ENCODE measurements at regions not wholly inside any gene's neighbourhood (a gene's known extent, or its start where the extent isn't known, plus 50 kb on each side); places are given as distances from the start of the nearest gene placed in this dataset.

DNA sequence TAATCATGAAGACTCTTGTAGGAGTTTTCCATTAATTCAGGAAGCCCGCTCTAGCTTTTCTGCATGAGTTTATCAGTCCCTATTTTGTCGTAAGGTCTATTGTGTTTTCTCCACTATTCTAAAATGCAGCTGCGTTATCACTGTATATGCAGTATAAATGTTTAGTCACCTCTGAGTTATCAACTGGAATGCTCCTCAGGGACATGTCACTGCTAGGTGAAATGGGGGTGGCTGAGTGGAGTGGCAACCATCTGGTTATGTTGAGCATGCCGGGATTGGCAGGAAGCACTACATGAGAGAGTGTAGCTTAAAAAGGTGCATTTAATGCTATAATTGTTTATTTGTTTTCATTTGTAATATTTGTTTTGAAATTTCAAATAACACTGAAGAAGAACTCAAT is 285.2 kb upstream of the ELAC2 start:
- DNase-seq (ENCODE audit: low read depth in 3 of 3), result no peak

DNA sequence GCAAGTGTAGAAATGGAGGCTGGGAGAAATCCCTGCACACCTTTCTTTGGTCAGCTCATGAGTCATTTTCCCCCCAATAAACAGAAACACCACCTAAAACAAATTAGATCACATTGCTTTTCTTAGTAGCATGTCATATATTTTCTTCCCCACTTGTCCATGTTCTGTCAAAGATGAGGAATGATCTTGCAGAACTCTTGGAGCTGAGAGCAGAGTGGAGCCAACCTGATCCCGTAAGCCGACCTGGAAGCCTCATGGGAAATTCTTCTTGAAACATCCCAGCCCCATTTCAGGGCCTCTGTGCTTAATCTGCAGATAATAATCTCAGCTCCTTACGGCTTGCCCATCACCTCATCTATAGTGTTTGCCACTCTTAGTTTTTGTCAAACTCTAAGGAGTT is 284.6 kb upstream of the ELAC2 start:
- DNase-seq (ENCODE audit: low read depth in 3 of 3), result no peak

- DNase-seq (ENCODE audit: low read depth in 3 of 3), result no peak
Measured at GRCh38 chr17:13297183-13297582, 279.4 kb upstream of the ELAC2 start.

DNA sequence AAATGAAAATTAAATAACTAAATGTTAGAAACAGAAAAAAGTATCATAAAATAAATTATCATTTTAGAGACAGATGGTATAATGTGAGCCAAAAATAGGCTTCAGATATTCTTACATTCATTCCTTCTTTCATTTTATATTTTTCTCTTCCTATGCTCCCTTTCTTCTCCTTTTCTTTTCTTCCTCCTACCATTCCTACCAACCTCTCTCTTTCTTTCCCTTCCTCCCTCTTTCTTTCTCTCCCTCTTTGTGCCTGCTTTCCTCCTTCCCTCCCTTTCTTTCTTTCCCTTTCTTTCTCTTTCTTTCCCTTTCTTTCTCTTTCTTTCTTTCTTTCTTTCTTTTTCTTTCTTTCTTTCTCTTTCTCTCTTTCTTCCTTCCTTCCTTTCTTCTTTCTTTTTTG is 275.6 kb upstream of the ELAC2 start:
- no peak for DNase-seq (ENCODE audit: low read depth in 3 of 3)

- no peak for DNase-seq (ENCODE audit: low read depth in 3 of 3)
Measured at GRCh38 chr17:13292291-13292690, 274.5 kb upstream of the ELAC2 start.

- no peak for DNase-seq (ENCODE audit: low read depth in 3 of 3)
Measured at GRCh38 chr17:13288248-13288647, 270.4 kb upstream of the ELAC2 start.

DNA sequence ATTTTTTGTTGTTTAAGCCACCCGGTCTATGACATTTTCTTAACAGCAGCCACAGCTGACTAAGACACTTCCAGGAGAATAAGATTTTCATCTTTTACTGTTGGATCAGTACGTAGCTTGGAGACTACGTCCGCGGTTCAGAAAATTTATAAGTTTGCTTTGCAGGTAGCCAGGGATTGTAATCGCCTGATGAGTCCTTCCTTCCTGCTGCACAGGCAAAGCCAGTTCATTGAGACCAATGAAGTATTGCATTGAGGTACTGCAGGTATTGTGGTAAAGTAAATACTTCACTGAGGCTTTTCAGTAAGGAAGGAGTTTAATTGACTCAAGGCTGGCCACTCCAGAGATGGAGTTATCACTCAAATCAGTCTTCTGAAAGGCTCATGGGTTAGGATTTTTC is 269.4 kb upstream of the ELAC2 start:
- DNase-seq (ENCODE audit: low read depth in 3 of 3), result no peak

DNA sequence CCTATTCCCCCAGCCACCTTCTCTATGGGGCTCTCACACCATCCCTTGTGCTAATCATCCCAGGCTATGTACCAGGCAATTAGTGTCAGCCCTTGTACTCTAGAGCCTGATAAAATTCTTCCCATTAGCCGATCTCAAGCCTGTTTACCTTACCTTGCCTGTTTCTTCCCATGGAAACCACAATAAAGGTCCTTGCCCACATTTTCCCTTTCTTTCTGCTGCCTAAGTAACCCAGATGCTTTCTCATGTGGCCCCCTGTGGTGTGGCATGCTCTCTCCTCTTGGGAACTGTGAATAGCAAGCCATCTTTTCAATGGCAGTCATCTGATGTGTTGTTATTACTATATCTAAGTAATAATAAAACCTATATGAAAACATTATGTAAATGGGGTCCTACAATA is 265.8 kb upstream of the ELAC2 start:
- DNase-seq (ENCODE audit: low read depth in 3 of 3), result no peak

- DNase-seq (ENCODE audit: low read depth in 3 of 3), result no peak
Measured at GRCh38 chr17:13281626-13282025, 263.8 kb upstream of the ELAC2 start.

DNA sequence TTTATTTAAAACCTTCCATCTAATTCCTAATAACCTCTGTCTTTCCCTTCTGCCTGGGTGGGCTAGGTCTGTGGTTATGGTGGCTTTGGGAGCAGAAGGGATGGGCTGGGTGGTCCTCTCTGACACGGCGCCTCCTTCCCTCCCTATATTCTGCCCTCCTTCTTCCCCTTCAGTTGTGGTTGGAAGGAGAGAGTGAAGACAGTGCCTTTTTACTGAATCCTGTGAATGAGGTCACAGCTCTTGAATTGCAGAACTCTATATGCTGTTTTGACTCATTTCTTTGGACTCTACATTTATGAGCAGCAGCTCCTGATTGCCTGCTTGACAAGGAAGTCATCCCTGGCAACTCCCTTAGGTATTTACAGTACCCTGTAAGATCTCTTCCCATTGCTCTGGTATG is 256.0 kb upstream of the ELAC2 start:
- DNase-seq (ENCODE audit: low read depth in 3 of 3), result no peak

DNA sequence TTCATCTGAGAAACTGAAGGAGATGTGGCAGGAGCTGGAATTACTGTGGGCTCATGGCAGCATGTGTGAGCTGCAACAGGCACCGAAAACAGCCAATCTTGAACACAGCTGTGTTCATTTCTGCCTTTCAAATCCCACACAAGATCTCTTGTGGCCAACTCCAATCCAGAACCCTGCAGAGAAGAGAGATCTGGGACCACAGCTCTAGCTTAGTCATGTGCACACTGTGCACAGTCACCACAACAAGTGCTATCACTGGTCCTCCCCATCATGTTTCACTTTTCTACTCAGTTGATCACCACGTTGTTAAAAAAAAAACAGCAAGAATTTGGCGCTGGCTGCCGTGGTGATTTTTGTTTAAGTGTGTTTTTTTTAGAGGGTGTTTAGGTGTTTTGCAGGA is 254.5 kb upstream of the ELAC2 start:
- no peak for DNase-seq (ENCODE audit: low read depth in 3 of 3)

GRCh38 chr17:13268791-13269595 is 251.2 kb upstream of the ELAC2 start:
- no peak for DNase-seq (ENCODE audit: low read depth in 3 of 3)

DNA sequence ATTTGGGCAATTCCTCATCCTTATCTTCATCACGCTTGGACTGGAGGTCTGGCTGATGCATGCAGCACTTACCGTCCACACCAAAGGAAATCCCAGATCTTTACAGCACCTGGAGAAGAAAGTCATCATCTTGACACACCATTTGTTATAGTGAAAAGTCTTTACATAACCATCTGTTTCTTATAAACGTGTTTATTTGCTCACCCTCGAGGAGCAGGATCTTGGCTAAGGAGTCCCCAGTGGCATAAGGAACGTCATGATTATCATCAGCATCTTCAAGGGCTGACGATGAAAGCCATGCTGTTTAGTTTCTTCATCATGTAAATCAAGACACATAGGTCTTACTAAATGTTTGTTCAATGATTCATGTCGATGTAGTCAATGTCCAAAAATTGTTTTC is 248.8 kb upstream of the ELAC2 start:
- no peak for DNase-seq (ENCODE audit: low read depth in 3 of 3)

GRCh38 chr17:13265311-13265710 is 247.5 kb upstream of the ELAC2 start:
- DNase-seq (ENCODE audit: low read depth in 3 of 3), result no peak

DNA sequence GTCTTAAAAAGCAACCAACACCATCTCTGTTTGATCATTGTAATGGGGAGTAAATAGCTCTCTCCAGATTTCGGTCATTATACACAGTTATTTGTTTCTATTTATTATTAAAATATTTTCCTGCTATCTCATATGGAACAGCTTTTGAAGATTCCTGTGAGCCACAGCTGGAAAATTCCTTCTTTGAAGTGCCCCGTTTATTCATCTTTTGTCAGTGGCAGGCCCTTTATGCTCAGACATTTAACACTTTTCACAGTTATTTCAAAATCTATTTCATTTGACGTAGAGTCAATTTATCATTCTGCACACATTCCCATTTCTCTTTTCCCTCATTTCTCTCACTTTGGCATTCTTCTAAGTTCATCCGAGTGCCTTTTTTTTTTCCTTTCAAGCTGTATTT is 245.9 kb upstream of the ELAC2 start:
- DNase-seq (ENCODE audit: low read depth in 3 of 3), result no peak

DNA sequence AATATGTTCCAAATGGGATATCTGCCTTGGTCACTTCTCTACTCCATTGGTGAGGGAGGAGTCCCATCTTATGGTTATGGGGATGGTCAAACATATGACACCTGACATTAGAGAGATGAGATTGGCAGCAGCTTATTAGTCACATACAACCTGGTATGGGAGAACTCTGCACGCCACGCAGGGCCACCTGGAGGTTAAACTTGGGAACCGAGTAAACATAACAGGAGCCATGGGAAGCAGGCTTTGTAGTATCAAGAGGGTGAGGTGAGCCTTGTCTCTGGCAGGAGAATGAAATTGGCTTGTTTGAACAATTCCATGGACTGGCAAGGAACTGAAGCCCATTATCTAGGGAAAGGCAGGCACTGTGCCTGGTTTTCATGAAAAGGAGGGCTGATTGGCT is 238.7 kb upstream of the ELAC2 start:
- DNase-seq (ENCODE audit: low read depth in 3 of 3), result no peak

DNA sequence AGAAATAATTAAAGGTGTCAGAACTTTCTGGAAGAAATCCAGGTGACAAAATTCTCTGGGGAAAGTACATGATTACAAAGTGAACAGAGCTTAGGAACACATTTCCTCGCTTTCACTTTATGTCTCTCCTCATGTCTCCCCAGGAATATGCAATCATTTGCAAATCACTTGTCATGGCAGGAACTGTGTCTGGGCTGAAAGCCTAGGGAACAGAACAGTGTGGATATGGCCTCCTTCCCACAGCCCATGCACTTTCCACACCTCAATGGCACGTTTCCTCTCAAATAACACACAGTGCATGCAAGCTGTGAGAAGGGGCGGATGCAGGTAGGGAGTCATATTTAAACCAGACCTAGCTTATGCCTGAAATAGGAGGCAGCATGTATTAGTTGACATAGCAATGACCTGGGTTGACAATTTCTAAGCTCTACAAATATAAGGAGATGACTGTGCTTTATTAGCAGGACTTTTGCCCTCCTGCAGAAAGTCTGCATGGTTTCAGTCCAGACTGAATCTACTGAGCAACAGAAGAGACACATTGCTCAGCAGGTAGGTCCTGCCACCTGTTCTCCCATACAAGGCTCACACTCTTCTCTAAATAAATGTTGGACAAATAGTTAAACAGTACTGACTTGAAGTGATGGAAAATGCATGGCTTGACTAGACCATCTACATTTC is 236.0 kb upstream of the ELAC2 start:
- no peak for DNase-seq (ENCODE audit: low read depth in 3 of 3)

GRCh38 chr17:13244513-13244912 is 226.7 kb upstream of the ELAC2 start:
- DNase-seq (ENCODE audit: low read depth in 3 of 3), result no peak

GRCh38 chr17:13243585-13243984 is 225.8 kb upstream of the ELAC2 start:
- no peak for DNase-seq (ENCODE audit: low read depth in 3 of 3)

DNA sequence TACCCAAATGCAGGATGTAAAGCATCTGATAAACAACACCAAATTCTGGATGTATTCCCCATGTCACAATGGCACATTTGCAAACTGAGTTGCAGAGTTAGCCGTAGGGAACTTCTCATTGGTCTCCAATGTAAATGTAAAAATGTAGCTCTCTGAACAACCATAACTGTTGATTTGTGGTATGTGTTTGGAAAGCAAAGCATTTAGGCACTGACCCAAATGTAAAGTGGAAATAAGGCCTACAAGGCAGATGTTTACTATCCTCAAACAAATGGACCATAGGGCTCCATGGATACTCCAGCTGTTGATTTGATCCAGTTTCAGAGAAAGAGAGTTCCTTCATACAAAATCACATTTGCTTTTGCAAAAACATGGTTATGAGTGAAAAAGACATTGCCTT is 223.0 kb upstream of the ELAC2 start:
- no peak for DNase-seq (ENCODE audit: low read depth in 3 of 3)

DNA sequence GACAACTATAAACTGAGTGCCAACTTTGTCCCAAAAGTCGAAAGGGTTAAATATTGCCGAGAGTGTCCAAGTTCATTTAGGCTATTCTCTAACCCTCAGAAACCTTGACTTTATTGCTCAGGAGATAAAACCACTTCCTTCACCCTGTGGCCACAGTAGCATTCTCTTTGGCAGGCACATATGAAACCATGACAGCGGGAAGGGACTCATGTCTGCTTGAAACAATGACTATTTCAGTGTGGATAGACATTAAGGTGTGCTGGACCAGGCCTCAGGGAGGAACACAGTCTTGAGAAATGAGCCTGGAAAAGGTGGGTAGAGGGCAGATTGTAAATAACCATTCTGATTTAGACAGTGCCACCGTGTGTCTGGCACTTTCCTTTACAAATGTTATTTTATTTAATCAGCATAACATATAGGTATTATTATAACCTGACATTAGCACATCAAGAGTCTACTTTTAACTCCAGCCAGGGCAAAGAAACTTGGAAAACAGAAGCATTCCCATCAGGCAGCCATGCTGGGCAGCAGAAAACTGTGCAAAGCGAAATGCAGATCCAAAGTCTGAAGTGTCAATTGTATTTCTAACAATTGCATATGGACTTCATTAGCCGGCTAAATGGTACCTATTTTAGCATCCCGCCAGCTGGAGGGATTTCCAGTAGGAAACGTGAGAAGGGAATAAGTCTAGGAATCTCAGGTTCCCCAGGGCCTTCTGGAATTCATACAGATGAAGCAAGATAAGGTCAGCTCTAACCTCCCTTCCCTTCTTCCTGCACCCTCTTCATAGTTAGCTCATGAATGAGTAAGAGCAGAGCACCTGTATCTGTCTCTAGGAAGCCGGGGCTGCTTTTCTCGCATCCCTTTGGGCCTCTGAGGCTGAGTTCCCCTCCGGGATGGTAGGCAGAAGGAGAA is 212.8 kb upstream of the ELAC2 start:
- no peak for DNase-seq (ENCODE audit: low read depth in 3 of 3)

GRCh38 chr17:13228225-13228624 is 210.4 kb upstream of the ELAC2 start:
- no peak for DNase-seq (ENCODE audit: low read depth in 3 of 3)

DNA sequence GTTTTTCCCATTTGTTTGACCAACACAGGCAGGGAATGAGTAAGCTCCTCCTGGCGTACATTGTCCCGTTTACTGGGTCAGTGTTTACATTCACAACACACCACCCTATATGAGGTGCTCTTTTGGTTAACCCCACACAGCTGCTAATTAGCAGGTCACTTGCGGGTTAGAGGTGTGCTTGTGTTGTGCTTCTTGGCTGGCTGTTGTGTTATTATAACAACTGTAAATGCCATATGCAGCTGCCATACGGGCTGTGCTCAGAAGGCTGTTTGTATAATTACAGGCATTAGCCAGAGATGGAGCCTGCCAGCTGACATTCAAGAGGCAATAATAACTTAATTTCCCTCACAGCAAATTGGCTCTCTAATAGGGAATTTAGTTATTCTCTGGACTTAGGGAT is 205.1 kb upstream of the ELAC2 start:
- no peak for DNase-seq (ENCODE audit: low read depth in 3 of 3)

All from stimulated activated CD4-positive, alpha-beta T cell treated with anti-CD3 and anti-CD28 coated beads, TNF-alpha, amount 100 ng/mL, for 48 hours (primary cell).